ENCODE measurements at regions not wholly inside any gene's neighbourhood (a gene's known extent, or its start where the extent isn't known, plus 50 kb on each side); places are given as distances from the start of the nearest gene placed in this dataset.

DNA sequence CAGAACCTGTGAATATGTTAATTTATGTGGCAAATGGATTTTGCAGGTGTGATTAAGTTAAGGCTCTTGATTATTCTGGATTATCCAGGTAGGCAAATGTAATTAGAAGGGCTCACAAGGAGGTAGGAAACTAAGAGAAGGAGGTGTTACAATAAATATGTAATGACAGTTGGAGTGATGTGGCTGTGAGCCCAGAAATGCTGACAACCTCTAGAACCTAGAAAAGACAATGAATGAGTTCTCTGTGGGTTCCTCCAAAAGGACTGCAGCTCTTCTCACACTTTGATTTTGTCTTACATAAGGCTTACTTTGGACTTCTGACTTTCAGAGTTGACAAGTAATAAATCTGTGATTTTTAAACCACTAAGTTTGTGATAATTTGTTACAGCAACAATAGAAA is 406.6 kb upstream of the EPHA7 start:
- H4K20me1 ChIP-seq (ENCODE audit: insufficient read depth) = no peaks in the 10 kb centered on the region
- RAD21 ChIA-PET (ENCODE audit: low non-redundant PET in 1 of 2, low total read pairs in 2 of 2, uncharacterized antibody in 2 of 2, unreplicated experiment in 2 of 2) = no interaction called here
- no peak for DNase-seq (ENCODE audit: low read depth, low spot score)
- intact Hi-C loops (cut with micrococcal nuclease) = no loop called here
- TF ChIP-seq SP1 (IDR thresholded peaks at IDR 0.05; ENCODE audit: low read depth) (no peak), EGR1 (IDR thresholded peaks at IDR 0.05; ENCODE audit: low read depth) (no peak), EZH2 (IDR thresholded peaks at IDR 0.05) (no peak), ZNF274 (IDR thresholded peaks at IDR 0.05; ENCODE audit: low read depth, low read length) (no peak), JUND (IDR thresholded peaks at IDR 0.05) (no peak), CBX3 (IDR thresholded peaks at IDR 0.05; ENCODE audit: low read depth) (no peak), EZH2phosphoT487 (IDR thresholded peaks at IDR 0.05; ENCODE audit: borderline replicate concordance) (no peak), ZFX (IDR thresholded peaks at IDR 0.05) (no peak), POLR2A (IDR thresholded peaks at IDR 0.05; ENCODE audit: borderline replicate concordance, extremely low read depth, insufficient read depth, insufficient read length) (no peak), SRF (IDR thresholded peaks at IDR 0.05; ENCODE audit: low read depth) (no peak), YY1 (IDR thresholded peaks at IDR 0.05; ENCODE audit: extremely low read depth, insufficient replicate concordance, low read depth, low read length) (no peak), CEBPB (IDR thresholded peaks at IDR 0.05; ENCODE audit: low read depth) (no peak), SIN3A (IDR thresholded peaks at IDR 0.05; ENCODE audit: low read depth) (no peak), ELF1 (IDR thresholded peaks at IDR 0.05; ENCODE audit: borderline replicate concordance, low read depth) (no peak), FOSL1 (IDR thresholded peaks at IDR 0.05; ENCODE audit: low read depth) (no peak), TCF7L2 (IDR thresholded peaks at IDR 0.05; ENCODE audit: borderline replicate concordance, extremely low read depth, insufficient read depth, insufficient read length) (no peak)
- TF ChIP-seq, protein P1, sequence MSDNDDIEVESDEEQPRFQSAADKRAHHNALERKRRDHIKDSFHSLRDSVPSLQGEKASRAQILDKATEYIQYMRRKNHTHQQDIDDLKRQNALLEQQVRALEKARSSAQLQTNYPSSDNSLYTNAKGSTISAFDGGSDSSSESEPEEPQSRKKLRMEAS (IDR thresholded peaks at IDR 0.05) = no peak
- TF ChIP-seq, protein P2, sequence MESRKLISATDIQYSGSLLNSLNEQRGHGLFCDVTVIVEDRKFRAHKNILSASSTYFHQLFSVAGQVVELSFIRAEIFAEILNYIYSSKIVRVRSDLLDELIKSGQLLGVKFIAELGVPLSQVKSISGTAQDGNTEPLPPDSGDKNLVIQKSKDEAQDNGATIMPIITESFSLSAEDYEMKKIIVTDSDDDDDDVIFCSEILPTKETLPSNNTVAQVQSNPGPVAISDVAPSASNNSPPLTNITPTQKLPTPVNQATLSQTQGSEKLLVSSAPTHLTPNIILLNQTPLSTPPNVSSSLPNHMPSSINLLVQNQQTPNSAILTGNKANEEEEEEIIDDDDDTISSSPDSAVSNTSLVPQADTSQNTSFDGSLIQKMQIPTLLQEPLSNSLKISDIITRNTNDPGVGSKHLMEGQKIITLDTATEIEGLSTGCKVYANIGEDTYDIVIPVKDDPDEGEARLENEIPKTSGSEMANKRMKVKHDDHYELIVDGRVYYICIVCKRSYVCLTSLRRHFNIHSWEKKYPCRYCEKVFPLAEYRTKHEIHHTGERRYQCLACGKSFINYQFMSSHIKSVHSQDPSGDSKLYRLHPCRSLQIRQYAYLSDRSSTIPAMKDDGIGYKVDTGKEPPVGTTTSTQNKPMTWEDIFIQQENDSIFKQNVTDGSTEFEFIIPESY (IDR thresholded peaks at IDR 0.05; ENCODE audit: extremely low read depth, insufficient replicate concordance, low read length) = no peak
- TF ChIP-seq, protein P3, sequence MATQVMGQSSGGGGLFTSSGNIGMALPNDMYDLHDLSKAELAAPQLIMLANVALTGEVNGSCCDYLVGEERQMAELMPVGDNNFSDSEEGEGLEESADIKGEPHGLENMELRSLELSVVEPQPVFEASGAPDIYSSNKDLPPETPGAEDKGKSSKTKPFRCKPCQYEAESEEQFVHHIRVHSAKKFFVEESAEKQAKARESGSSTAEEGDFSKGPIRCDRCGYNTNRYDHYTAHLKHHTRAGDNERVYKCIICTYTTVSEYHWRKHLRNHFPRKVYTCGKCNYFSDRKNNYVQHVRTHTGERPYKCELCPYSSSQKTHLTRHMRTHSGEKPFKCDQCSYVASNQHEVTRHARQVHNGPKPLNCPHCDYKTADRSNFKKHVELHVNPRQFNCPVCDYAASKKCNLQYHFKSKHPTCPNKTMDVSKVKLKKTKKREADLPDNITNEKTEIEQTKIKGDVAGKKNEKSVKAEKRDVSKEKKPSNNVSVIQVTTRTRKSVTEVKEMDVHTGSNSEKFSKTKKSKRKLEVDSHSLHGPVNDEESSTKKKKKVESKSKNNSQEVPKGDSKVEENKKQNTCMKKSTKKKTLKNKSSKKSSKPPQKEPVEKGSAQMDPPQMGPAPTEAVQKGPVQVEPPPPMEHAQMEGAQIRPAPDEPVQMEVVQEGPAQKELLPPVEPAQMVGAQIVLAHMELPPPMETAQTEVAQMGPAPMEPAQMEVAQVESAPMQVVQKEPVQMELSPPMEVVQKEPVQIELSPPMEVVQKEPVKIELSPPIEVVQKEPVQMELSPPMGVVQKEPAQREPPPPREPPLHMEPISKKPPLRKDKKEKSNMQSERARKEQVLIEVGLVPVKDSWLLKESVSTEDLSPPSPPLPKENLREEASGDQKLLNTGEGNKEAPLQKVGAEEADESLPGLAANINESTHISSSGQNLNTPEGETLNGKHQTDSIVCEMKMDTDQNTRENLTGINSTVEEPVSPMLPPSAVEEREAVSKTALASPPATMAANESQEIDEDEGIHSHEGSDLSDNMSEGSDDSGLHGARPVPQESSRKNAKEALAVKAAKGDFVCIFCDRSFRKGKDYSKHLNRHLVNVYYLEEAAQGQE (IDR thresholded peaks at IDR 0.05; ENCODE audit: low read depth) = no peak
- TF ChIP-seq, protein P4, sequence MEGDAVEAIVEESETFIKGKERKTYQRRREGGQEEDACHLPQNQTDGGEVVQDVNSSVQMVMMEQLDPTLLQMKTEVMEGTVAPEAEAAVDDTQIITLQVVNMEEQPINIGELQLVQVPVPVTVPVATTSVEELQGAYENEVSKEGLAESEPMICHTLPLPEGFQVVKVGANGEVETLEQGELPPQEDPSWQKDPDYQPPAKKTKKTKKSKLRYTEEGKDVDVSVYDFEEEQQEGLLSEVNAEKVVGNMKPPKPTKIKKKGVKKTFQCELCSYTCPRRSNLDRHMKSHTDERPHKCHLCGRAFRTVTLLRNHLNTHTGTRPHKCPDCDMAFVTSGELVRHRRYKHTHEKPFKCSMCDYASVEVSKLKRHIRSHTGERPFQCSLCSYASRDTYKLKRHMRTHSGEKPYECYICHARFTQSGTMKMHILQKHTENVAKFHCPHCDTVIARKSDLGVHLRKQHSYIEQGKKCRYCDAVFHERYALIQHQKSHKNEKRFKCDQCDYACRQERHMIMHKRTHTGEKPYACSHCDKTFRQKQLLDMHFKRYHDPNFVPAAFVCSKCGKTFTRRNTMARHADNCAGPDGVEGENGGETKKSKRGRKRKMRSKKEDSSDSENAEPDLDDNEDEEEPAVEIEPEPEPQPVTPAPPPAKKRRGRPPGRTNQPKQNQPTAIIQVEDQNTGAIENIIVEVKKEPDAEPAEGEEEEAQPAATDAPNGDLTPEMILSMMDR (IDR thresholded peaks at IDR 0.05 in 2 of 3, conservative IDR thresholded peaks at IDR 0.05 in 1 of 3; ENCODE audit: borderline replicate concordance in 1 of 3, insufficient read depth in 1 of 3, low read depth in 2 of 3, low read length in 2 of 3) = no peak
- no peak overlapping the region for H3K9ac ChIP-seq (ENCODE audit: low read length)
- H3K4me3 ChIP-seq (replicated peaks in 1 of 2; ENCODE audit: low read depth in 1 of 2, low read length in 2 of 2) = no peak overlapping the region
- H3K79me2 ChIP-seq (ENCODE audit: insufficient read depth, low read length) = no peaks in the 10 kb centered on the region
- H3K27ac ChIP-seq (ENCODE audit: low read depth, low read length) = no peak overlapping the region
- no peaks in the 10 kb centered on the region for H3K36me3 ChIP-seq (ENCODE audit: control insufficient read depth in 1 of 2, insufficient read depth in 2 of 2, low read length in 2 of 2)
- H3K27me3 ChIP-seq (ENCODE audit: insufficient read depth, low read length) = no peaks in the 10 kb centered on the region
- H3K9me2 ChIP-seq (ENCODE audit: insufficient read depth) = no peaks in the 10 kb centered on the region
- CTCF ChIA-PET = no interaction called here
- no peaks in the 10 kb centered on the region; a peak in 1 of 4 replicates for H3K9me3 ChIP-seq (ENCODE audit: control insufficient read depth in 1 of 2, insufficient read depth in 1 of 2, low read depth in 1 of 2, low read length in 2 of 2)
- ATAC-seq = no peak
- H3K4me2 ChIP-seq (ENCODE audit: low read length) = no peak overlapping the region
- POLR2A ChIA-PET = no interaction called here
- no TSS peak for BruUV-seq (replicated peaks)
- H3K4me1 ChIP-seq (ENCODE audit: control insufficient read depth in 1 of 2, insufficient read depth in 2 of 2, low read length in 2 of 2) = no peaks in the 10 kb centered on the region
- H2AFZ ChIP-seq (ENCODE audit: low read depth, low read length, poor library complexity, severe bottlenecking) = no peak overlapping the region

All from HCT116 (cell line).